Spleen (tissue), 7 donors: ENCODE measurements at regions not wholly inside any gene's neighbourhood (a gene's known extent, or its start where the extent isn't known, plus 50 kb on each side); places are given as distances from the start of the nearest gene placed in this dataset.

Experiments used
- CTCF ChIP-seq, 11 experiments: fragments of 200-600 bp in 7 of 11; fragments of 450-650 bp in 4 of 11; sonication (generic) in 4 of 11; IDR thresholded peaks in 8 of 11; conservative IDR thresholded peaks in 3 of 11; 1 replicate in 7 of 11; 2 replicates in 4 of 11; pipeline versions ENCODE4 v1.4.0 to v1.8.0; 2016 to 2021; ENCODE audit warnings: antibody characterized with exemption in 11 of 11, inconsistent platforms in 4 of 11, mild to moderate bottlenecking in 1 of 11
- POLR2AphosphoS5 ChIP-seq, 3 donors: sonication (generic); formaldehyde crosslinking; IDR thresholded peaks; one replicate each; pipeline ENCODE4 v1.5.1; 2017; ENCODE audit warnings: antibody characterized with exemption in 3 of 3
- donor health status: DM: no; HTN: no; CAD: no; lungs with moderate emphysema.
- donor health status: DM: no; HTN: no; CAD: no.
- donor health status: DM: no; HTN: no; CAD: no.

- no peak for TF ChIP-seq CTCF (IDR thresholded peaks at IDR 0.05 in 8 of 11, conservative IDR thresholded peaks at IDR 0.05 in 3 of 11)
- no peak for TF ChIP-seq POLR2AphosphoS5 (IDR thresholded peaks at IDR 0.05)
Observed at GRCh38 chr6:1044040-1044836, 267.7 kb upstream of the FOXQ1 start.
